ENCODE measurements at regions not wholly inside any gene's neighbourhood (a gene's known extent, or its start where the extent isn't known, plus 50 kb on each side); places are given as distances from the start of the nearest gene placed in this dataset.

GRCh38 chr6:165737396-165737795 is 74.4 kb upstream of the PDE10A start:
- no peak for DNase-seq (ENCODE audit: extremely low spot score)
- TF ChIP-seq ARNT (IDR thresholded peaks at IDR 0.05) = no peak
- TF ChIP-seq SP1 (IDR thresholded peaks at IDR 0.05) = no peak
- TF ChIP-seq FOXK2 (IDR thresholded peaks at IDR 0.05) = no peak
- TF ChIP-seq PKNOX1 (IDR thresholded peaks at IDR 0.05) = no peak
- TF ChIP-seq CTBP1 (IDR thresholded peaks at IDR 0.05; ENCODE audit: borderline replicate concordance) = no peak
- TF ChIP-seq ZNF384 (IDR thresholded peaks at IDR 0.05) = no peak
- TF ChIP-seq BHLHE40 (IDR thresholded peaks at IDR 0.05; ENCODE audit: borderline replicate concordance) = no peak
- no peak for TF ChIP-seq FOXA1 (IDR thresholded peaks at IDR 0.05)
- no peak for TF ChIP-seq ELF4 (IDR thresholded peaks at IDR 0.05)
- no peak for TF ChIP-seq FOXM1 (IDR thresholded peaks at IDR 0.05; ENCODE audit: borderline replicate concordance)
- TF ChIP-seq LEF1 (IDR thresholded peaks at IDR 0.05; ENCODE audit: borderline replicate concordance) = no peak
- TF ChIP-seq L3MBTL2 (conservative IDR thresholded peaks at IDR 0.05) = no peak
- no peak for TF ChIP-seq SUZ12 (IDR thresholded peaks at IDR 0.05)
- TF ChIP-seq TARDBP (IDR thresholded peaks at IDR 0.05) = no peak
- TF ChIP-seq HDGF (IDR thresholded peaks at IDR 0.05; ENCODE audit: borderline replicate concordance) = no peak
- TF ChIP-seq NFRKB (IDR thresholded peaks at IDR 0.05) = no peak
- ChIA-PET POLR2A (no interaction called here), CTCF (no interaction called here)

GRCh38 chr6:165735065-165735464 is 72.0 kb upstream of the PDE10A start:
- POLR2A ChIA-PET = no interaction called here
- TF ChIP-seq CTBP1 (IDR thresholded peaks at IDR 0.05; ENCODE audit: borderline replicate concordance) = peak; percentile 2; the same call in 1 of the 2 replicates
- TF ChIP-seq LEF1 (IDR thresholded peaks at IDR 0.05; ENCODE audit: borderline replicate concordance) = no peak
- CTCF ChIA-PET = no interaction called here
- no peak for DNase-seq (ENCODE audit: extremely low spot score)

- CTCF ChIA-PET = no interaction called here
- no peak for DNase-seq (ENCODE audit: extremely low spot score)
- POLR2A ChIA-PET = no interaction called here
- no peak for TF ChIP-seq FOXM1 (IDR thresholded peaks at IDR 0.05; ENCODE audit: borderline replicate concordance)
- TF ChIP-seq ZNF384 (IDR thresholded peaks at IDR 0.05) = no peak
- no peak for TF ChIP-seq ARNT (IDR thresholded peaks at IDR 0.05)
- no peak for TF ChIP-seq LEF1 (IDR thresholded peaks at IDR 0.05; ENCODE audit: borderline replicate concordance)
- TF ChIP-seq TARDBP (IDR thresholded peaks at IDR 0.05) = no peak
- TF ChIP-seq BHLHE40 (IDR thresholded peaks at IDR 0.05; ENCODE audit: borderline replicate concordance) = no peak
- TF ChIP-seq ELF4 (IDR thresholded peaks at IDR 0.05) = no peak
- TF ChIP-seq PKNOX1 (IDR thresholded peaks at IDR 0.05) = no peak
- TF ChIP-seq SUZ12 (IDR thresholded peaks at IDR 0.05) = no peak
These were observed 70.4 kb upstream of the PDE10A start for GRCh38 chr6:165733489-165733791.

- POLR2A ChIA-PET = interaction anchor here (1.0 kb wide), 1 partner anchor 114 kb away, joined by 4 read pairs; no protein-coding TSS in a partner anchor
- DNase-seq (ENCODE audit: extremely low spot score) = no peak
- TF ChIP-seq FOXM1 (IDR thresholded peaks at IDR 0.05; ENCODE audit: borderline replicate concordance) (no peak), SP1 (IDR thresholded peaks at IDR 0.05) (no peak), ZNF384 (IDR thresholded peaks at IDR 0.05) (no peak), ARNT (IDR thresholded peaks at IDR 0.05) (no peak), L3MBTL2 (conservative IDR thresholded peaks at IDR 0.05) (no peak), CTBP1 (IDR thresholded peaks at IDR 0.05; ENCODE audit: borderline replicate concordance) (no peak), TARDBP (IDR thresholded peaks at IDR 0.05) (no peak), SUZ12 (IDR thresholded peaks at IDR 0.05) (no peak), ELF4 (IDR thresholded peaks at IDR 0.05) (no peak), PKNOX1 (IDR thresholded peaks at IDR 0.05) (no peak), HDGF (IDR thresholded peaks at IDR 0.05; ENCODE audit: borderline replicate concordance) (no peak), FOXA1 (IDR thresholded peaks at IDR 0.05) (no peak), NFRKB (IDR thresholded peaks at IDR 0.05) (no peak), BHLHE40 (IDR thresholded peaks at IDR 0.05; ENCODE audit: borderline replicate concordance) (no peak), FOXK2 (IDR thresholded peaks at IDR 0.05) (no peak), LEF1 (IDR thresholded peaks at IDR 0.05; ENCODE audit: borderline replicate concordance) (no peak)
- CTCF ChIA-PET = interaction anchor here (1.0 kb wide), 1 partner anchor 115 kb away, joined by 3 read pairs; no protein-coding TSS in a partner anchor
These were observed 69.9 kb upstream of the PDE10A start for GRCh38 chr6:165732696-165733488.

GRCh38 chr6:165729307-165729936 is 66.4 kb upstream of the PDE10A start:
- POLR2A ChIA-PET = no interaction called here
- peak; percentile 77 for DNase-seq (ENCODE audit: extremely low spot score)

DNA sequence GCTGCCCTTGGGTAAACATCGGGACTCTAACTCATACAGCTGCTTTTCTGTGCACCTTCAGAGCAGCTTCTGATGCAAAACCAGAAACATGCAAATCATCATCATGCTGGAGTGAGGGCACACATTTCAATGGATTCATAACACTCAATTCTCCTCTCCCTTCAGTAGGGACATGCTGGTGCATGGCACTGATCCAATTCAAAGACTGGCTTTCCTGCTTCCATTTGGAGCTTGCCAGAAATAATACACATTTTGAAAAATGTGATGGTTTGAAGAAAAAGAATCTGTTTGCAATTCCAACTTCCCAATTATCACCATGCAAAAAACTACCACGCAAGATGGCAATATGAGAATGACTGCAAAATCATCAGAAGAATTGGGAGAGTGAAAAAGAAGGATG is 65.2 kb upstream of the PDE10A start:
- POLR2A ChIA-PET = no interaction called here
- CTCF ChIA-PET = interaction anchor here (0.7 kb wide), 1 partner anchor 272 kb away, joined by 3 read pairs; no protein-coding TSS in a partner anchor
- no peak for TF ChIP-seq L3MBTL2 (conservative IDR thresholded peaks at IDR 0.05)
- no peak for TF ChIP-seq TARDBP (IDR thresholded peaks at IDR 0.05)
- TF ChIP-seq CTBP1 (IDR thresholded peaks at IDR 0.05; ENCODE audit: borderline replicate concordance) = no peak
- TF ChIP-seq SUZ12 (IDR thresholded peaks at IDR 0.05) = no peak
- TF ChIP-seq FOXK2 (IDR thresholded peaks at IDR 0.05) = no peak
- no peak for TF ChIP-seq BHLHE40 (IDR thresholded peaks at IDR 0.05; ENCODE audit: borderline replicate concordance)
- TF ChIP-seq ARNT (IDR thresholded peaks at IDR 0.05) = no peak
- TF ChIP-seq FOXM1 (IDR thresholded peaks at IDR 0.05; ENCODE audit: borderline replicate concordance) = no peak
- no peak for TF ChIP-seq NFRKB (IDR thresholded peaks at IDR 0.05)
- no peak for TF ChIP-seq FOXA1 (IDR thresholded peaks at IDR 0.05)
- TF ChIP-seq ZNF384 (IDR thresholded peaks at IDR 0.05) = no peak
- no peak for TF ChIP-seq LEF1 (IDR thresholded peaks at IDR 0.05; ENCODE audit: borderline replicate concordance)
- no peak for DNase-seq (ENCODE audit: extremely low spot score)

More at GRCh38 chr6:165729307-165729936, 66.4 kb upstream of the PDE10A start:
- CTCF ChIA-PET = interaction anchor here (0.7 to 1.1 kb wide), 9 partner anchors 16 to 387 kb away, joined by 3 to 7 read pairs (median 4); no protein-coding TSS in a partner anchor
- TF ChIP-seq FOXK2 (IDR thresholded peaks at IDR 0.05) (no peak), LEF1 (IDR thresholded peaks at IDR 0.05; ENCODE audit: borderline replicate concordance) (no peak), CTBP1 (IDR thresholded peaks at IDR 0.05; ENCODE audit: borderline replicate concordance) (no peak)

All from HEK293T (cell line).